CD4-positive, alpha-beta T cell treated with Interferon alpha-2 for 1 hour (primary cell): ENCODE measurements at regions not wholly inside any gene's neighbourhood (a gene's known extent, or its start where the extent isn't known, plus 50 kb on each side); places are given as distances from the start of the nearest gene placed in this dataset.
"Not testable (repeated sequence)": the region's sequence is repeated elsewhere in the genome, so short reads cannot be mapped to it uniquely, and the experiment has no call there.

Source experiments
- DNase-seq, 2 donors: peaks; one replicate each; pipeline ENCODE4 v3.0.0-alpha.2; 2020 to 2022

DNA sequence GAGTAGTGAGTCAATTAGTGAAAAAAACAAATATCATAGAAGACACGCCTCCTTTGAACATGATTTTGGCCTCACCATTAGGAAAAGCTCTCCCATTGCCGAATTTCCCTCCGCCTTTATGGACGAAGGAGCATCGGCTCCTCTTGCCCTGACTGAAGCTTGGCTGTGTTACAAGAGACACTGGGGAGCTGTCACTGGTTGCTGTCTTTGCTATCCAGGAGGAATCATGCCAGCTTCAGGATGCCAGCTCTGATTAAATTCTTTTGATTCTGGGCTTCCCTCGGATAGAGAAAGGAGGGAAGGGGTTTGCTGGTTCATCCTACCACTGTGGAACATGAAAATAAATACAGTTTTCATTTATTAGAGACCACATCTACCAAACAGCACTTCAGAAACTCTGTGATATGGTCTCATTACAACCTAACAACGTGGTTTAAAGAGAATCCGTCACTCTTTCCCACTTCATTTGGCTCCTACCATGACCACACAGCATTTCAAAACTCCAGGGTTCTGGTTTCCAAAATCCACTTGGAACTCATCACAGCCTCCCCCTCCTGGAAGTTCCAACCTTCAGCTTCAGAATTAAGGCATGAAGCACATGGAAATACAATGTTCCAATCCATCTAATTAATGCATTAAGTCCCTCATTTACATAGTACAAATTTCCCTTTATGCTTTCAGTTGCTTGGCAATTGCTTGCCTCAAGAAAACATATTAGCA is 446.0 kb downstream of the EFNB2 start:
- DNase-seq: no peak

DNA sequence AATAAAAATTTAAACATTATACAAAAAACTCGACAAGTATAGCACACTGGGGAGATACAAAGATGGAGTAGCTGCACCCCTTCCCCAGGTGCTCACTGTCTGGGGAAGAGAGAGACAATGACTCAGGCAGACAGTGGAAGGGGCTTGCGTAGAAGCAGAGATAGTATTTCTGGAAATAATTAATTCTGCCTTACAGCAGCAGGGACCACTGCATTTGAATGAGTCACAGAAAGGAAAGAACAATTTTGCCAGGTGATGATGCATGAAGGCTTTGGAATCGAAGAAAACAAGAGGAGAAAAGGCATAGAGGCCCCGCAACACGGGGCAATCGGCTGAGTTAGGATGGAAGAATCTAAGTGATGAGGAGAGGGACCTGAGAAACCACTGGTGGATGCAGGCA is 447.4 kb downstream of the EFNB2 start:
- DNase-seq: no peak

DNA sequence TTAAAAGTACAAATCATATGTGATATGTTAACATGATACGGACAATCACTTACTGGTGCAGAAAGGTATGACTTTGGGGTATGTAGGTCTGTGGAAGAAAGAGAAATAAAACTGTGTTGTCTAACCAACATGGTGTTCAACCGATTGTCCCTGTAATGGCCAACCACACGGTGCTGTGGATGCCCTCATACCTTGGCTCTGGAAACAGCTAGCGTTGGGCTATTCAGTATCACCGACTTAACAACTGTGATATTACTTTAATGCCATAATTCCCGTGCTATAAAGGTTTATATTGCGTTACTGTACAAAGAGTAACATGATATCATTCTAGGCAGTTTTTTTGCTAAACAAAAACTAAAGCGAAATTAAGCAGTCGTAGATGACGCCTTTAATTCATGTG is 448.3 kb downstream of the EFNB2 start:
- no peak for DNase-seq

DNA sequence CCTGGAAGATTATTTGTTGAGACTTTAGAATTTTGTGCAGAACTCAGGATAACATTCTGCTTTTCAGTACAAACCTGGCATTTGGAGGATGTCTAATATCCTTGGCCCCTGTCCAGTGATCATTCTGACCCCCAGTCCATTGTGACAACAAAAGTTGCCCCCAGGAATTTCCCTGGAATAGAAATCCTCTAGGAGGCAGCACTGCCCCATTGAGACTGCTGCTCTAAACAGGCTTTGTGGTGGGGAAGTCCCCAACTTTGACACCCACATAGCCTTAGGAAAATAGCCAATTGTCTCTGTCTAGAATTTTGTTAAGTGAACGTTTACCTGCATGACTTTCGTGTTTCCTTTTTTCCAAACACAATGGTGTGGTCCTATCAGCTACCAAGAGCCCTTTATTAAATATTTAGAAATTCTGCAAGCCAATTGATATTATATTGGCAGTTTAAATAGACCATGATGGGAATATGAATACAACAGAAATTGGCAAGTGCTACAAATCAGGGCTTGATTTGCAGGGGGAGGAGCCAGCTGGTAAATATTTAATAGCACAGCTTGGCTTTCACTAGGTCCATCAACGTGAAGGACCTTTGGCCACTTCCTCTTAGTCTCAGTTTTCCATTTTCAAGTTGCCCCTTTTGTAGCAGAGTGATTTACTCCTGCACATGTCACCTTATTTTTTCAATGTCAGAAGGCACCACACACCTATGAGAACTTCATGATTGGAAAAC is 451.7 kb downstream of the EFNB2 start:
- peak in 1 of 2 donors; percentile 1 for DNase-seq

DNA sequence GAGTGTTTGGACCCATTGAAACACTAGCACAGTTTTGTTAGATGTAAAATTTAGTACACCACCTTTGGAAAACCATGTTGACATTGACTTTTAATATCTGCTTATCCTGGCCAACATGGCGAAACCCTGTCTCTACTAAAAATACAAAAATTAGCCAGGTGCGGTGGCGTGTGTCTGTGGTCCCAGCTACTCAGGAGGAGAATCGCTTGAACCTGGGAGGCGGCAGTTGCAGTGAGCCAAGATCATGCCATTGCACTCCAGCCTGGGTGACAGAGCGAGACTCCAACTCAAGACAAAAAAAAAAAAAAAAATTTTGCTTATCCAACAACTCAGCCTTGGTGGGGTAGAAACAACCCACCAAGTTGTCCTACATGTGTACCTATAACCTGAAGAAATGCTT is 454.2 kb downstream of the EFNB2 start:
- DNase-seq: not testable (repeated sequence)

DNA sequence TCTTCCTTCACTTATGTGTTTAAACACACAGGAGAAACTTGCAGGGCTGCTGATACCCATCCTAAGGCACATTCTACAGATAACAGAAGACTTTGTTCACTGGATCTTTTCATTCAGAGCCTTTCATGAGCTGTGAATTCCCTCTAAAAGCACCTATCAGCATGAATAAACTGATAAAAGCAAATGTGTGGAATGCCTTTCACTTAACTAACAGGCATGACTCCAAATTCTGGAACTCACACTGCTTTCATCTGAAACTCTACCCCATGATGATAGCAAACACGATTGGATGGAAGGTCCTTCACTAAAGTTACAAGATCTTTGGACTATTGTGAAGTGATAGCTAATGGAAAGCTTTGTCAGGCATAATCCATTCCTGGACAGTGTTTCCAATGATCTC is 457.3 kb downstream of the EFNB2 start:
- DNase-seq: no peak

DNA sequence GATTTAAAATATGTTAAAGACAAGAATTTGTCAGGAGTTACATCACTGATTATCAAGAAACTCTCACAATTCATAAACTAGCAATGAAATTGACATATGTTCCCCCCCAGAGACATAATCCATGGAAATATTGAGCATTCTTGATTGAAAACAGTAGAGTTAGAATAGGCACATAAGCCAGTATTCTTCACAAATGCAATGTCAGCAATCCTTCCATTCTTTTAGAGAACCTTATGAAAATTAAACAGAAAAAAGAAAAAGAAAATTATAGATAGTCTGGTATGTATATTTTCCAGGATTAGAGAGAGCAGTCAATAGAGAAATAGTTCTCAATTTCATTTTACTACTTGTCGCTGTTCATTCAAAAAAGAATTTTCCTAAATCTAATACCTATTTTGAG is 458.4 kb downstream of the EFNB2 start:
- no peak for DNase-seq

DNA sequence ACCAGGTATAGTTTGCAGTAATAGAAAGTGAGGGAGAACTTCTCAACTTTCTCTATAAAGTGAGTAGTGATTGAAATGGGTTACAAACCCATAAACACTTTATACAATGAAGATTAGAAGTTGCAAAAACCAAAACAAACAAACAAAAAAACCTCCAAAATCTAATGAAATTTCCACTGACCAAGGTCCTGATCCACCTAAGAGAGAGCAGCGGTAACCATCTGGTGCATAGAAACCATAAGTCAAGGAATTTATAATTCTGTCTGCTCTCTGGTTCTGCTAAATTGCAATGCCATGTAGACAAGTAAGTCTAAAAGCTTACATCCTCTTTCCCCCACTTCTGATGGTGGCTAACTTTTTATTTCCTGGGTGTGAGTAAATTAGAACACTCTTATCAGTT is 463.4 kb downstream of the EFNB2 start:
- no peak for DNase-seq

DNA sequence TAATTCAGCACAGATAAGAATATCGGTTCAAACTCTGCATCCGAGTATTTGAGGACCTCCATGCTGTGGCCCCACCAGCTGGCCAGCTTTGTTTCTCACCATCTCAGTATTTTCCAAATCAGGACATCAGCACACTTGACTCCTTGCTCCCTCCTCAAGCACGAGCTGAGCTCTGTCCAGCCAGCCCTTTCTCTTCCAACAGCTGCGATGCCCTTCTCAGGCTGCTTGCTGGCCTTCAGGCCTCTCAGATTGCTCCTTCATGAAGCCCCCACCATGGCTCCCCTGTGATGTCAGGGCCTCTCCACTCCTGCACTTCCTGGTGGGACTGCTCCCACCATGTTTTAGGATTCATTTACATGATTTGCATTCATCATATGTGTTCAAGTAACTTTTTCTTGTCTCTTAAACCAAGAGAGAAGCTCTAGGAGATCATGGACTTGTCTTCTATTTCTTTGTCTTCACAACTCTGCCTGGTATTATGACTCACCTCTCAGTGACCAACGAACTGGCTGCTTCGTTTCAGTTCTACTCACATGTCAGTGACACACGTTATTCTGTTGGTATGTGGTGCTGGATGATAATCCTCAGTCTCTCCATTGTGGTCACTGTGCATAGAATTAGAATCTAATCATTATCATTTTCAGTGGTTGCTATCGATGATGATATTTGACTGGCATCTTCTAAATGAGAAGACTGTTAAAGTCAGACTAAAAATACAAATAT is 471.7 kb downstream of the EFNB2 start:
- no peak for DNase-seq

DNA sequence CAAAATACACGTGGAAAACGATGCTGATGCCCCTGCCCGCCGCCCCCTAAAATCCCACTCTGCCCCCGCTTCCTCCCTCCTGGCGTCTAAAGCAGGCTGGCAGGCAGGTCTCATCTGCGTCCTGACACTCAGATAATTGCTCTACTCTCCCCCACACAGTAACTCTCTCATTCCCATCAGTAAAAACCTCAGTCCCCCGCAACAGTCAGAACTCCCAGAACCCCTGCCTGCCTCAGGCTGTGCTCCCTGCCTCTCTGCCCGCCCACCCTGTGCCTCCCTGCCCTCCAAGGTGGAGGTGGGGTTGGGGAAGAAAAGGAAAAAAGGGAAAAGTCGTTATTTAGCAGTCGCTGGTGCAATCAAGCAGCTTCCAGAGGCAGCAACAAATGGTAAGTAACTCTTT is 473.7 kb downstream of the EFNB2 start:
- no peak for DNase-seq

DNA sequence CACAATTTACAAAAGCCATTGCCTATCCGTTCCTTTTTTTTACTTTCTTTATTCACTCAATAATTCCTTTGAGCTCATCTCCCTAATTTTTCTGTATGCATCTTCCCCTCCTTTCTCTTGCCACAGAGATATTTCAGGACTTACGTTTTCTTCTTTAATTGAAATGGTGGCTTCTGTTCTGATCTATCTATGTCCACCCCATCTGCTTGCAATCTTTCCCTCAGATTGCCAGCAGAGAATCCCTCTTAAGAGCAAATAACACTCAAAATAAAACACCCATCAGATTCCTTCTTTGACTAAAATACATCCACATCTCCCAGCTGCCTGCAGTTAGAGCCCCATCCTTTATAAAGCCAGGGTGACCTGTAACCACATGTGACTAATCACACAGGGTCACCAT is 478.6 kb downstream of the EFNB2 start:
- DNase-seq: no peak

DNA sequence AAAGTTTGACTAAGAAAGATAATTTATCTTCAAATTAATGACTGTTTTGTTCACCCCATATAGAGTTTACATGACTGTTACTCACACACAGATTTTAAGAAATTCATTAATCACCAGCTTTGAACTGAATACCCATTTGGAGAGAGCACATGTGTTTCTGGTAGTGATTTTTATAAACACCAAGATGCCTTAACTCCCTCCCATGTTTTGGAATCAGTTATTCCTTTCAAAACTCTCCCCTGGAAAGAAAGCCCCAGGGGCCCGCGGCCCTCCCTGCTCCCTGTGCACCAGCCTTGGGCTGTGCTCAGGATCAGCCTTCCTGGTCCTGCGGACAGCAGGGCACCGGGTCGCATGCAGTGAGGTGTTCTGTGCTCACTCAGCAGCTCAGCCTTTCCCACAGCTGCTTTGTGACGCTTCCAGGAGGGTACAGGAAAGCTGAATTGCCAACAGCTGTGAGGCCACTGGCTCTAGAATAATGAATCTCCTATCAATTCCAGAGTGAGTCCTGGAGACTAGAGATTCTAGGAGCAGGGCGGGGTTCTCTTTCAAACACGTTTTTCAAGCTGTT is 483.2 kb downstream of the EFNB2 start:
- DNase-seq: no peak

DNA sequence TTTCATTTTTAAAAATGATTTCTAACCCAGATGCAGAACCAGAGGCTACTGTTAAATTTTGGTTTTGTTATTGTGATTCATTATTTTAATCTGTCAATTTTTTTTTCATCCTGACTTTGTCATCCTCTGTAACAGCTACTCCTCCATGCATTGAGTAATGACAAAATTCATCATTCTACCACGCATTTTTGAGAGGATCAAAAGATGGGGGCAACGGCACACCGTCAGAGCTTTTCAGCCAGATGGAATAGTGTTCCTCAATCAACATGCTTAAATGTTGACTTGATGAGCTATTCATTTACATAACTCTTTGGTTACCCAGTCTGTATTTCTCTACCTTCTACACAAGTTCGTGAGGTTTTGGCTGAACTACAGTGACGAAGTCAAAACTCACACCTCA is 486.3 kb downstream of the EFNB2 start:
- DNase-seq: no peak

DNA sequence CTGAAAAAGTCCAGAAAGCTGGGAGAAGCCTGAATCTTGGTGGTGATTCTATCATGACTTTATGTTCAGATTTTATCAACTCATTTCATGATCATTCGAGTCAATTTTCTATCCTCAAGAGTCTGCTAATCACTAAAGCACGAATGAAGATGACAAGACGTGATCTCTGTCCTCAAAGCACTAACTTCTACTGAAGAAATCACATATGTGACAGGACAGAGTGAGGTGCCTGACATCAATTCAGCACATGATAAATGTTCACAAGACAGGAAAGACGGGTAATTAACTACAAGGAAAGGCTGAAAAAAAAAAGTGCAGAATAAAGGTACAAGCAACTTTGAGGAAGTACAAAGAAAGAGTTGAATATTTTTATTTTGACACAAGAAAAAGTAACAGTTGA is 487.1 kb downstream of the EFNB2 start:
- DNase-seq: no peak

DNA sequence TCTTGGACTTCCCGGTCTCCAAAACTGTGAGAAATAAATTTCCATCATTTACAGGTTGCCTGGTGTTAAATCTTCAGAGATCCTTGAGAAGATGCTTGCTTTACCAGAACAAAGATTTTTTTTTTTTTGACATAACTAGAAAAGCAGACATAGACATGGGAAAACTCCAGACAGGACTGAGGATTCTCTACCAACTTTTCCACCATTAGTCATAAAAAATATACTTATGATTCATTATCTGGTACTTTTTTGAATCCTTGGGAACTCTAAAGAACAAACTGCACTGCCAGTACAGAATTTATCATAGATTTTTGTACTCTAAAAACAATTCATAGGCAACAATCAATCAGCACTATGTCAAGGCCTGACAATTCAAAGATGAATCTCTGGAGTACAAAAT is 487.6 kb downstream of the EFNB2 start:
- no peak for DNase-seq

DNA sequence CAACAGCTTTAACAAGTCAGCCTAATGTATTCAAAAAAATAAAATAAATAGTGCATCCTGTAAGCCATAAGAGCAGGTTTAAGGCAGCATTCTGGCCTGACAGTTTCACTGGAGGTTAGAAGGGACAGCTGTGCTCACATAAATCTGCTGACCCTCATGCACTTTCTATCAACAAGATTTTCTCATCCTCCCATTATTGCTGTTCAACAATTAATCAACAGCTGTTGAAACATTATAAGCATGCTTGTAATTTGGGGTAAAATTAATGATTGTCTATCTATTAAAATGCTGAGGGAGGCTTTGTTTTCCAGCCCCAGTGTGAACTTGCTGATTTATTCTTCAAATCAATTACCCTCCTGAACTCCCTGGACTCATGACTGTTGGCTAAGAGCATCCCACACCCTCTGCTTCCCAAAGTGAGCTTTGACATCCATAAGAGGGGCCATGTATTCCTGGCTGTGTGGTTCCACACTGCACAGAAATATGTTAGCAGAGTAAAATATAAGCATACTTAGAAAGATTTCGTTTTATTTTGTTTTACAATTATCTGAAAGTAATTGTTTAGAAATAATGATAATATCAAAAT is 492.4 kb downstream of the EFNB2 start:
- no peak for DNase-seq

DNA sequence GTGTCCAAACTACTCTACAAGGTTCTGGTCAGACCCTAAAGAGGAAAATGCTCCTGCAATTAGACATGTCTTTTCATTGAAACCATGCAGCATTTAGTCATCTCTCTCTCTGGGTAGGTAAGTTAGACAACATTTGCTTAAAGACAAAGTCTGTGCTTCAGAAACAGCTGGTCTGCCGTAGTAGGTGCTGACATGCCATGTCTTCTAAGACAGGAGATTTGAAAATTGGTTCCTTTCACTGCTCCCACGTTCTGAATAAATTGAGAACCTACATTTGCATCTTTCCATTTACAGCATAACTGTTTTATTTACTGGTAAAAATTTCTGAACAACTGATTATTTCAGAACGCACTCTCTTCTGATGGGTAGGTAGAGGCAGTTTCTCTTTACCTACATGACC is 494.0 kb downstream of the EFNB2 start:
- DNase-seq: no peak

DNA sequence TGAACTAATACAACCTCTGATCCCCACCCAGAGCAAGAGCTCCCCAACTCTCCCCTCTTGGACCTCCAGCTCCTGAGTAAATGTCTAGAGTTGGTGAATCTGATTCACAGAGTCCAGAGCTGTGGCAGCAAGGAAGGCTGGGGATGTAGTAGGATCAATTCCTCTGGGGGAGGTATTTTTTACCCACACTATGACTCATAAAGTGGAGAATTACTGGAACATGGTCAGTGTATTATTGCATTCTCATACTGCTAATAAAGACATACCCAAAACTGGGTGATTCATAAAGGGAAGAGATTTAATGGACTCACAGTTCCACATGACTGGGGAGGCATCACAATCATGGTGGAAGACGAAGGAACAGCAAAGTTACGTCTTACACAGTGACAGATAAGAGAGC is 496.7 kb downstream of the EFNB2 start:
- no peak for DNase-seq

DNA sequence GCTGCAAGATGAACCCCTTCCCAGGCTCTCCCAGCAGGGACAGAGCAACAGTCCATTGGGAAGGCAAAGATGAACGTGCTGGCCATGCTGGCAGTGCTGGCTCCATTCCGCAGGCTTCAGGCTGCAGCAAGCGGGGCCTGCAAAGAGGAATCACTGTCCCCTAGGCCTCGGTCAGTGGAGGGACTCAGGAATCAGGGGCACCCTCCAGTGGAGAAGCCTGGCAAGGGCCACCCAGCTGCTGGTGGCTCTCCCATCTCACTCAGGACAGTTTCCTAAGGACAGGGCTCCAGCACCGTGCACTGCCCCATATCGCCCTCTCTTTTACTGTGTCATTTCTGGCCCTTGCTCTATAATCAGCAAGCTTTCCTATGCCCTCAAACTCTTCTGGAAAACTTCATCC is 498.6 kb downstream of the EFNB2 start:
- DNase-seq: no peak

DNA sequence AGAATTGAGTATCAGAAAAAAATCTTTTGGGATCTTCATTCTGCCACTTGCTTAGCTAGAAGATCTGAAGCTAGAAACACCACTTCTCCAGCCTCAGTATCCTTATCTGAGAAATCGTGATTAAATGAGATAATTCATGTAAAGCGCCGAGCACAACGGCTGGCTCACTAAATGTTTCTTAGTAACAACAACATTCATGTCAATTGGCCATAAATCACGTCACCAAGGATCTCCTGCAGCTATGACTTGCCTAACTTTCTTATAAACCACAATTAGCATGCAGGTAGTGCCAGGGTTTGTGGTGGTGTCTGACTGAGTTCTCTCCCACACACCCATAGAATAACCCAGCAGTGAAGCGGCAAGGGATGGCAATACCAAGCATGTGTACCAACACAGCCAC is 501.3 kb downstream of the EFNB2 start:
- no peak for DNase-seq

DNA sequence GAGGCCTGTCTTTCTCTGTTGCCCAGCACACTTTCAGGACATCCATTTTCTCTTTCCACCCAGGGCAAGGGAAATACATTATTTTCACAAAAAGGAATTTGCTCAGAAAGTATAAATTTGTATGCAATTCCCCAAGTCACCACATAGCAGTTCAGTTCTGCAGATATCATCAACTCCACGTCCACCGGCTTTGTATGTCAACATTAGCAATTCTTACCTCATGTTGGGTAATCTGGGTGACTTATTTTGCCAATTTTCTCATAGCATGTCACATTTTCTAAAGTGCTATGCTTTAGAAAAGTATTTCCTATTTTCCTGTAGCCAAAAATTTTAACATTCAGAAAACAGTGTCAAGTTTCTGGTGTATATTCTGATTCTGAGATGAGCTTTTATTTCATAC is 501.8 kb downstream of the EFNB2 start:
- no peak for DNase-seq

DNA sequence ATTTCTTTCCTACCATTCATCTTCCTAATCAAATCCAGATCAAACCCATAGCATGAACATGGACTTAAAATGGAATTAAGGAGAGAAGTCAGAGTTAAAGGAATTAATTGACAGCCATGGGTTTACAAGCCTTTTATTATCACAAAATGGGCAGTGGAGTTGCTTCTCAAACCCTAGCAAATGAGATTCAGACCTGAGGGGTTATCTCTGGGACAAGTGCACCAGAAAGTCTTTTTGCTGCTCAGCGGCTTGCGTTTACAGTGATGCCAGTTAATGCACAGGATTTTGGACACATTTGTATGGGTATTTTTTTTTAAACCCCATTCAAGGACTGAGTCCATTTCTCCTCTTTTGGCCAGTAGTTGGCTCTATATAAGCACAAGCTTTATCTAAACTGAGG is 503.0 kb downstream of the EFNB2 start:
- DNase-seq: no peak

DNA sequence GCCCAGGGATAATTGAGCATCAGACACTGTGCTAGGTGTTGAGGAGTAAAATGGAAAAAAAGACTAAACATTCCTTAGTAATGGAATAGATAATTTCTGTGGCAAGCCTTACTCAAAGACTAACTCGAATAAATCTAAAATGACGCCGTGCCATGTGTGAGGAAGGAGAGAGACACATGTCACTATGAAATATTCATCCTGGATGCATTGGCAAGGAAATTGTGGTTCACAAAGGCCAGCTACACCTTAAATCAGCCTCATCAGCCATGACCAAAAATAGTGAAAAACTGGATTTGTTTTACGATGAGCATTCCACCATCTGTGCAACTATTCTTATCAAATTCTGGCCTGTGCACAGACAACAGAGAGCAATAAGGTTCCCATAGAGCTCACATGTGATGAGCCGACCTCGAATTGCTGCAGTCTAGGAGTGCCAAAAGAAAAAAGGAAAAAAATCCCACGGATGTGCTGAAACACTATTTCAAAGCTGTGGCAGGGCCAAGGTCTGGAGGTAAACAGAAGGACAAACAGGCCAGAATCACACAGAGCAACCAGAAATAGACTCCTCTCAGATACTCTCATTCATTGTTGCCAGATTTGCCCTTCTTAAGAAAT is 505.7 kb downstream of the EFNB2 start:
- DNase-seq: no peak
